GM12892 (cell line): ENCODE measurements at regions not wholly inside any gene's neighbourhood (a gene's known extent, or its start where the extent isn't known, plus 50 kb on each side); places are given as distances from the start of the nearest gene placed in this dataset.

Source experiments
- POLR2A ChIP-seq: IDR thresholded peaks from 2 replicates; pipeline ENCODE4 v1.6.1; 2011; ENCODE audit warnings: low read depth, low read length, control low read depth
- POLR2AphosphoS5 ChIP-seq: IDR thresholded peaks from 2 replicates; pipeline ENCODE4 v1.6.1; 2011; ENCODE audit warnings: low read depth, low read length, control low read depth

- no peak for TF ChIP-seq POLR2A
- no peak for TF ChIP-seq POLR2AphosphoS5
Observed at GRCh38 chr3:94822298-94822697, 759.4 kb downstream of the NSUN3 start.
